ENCODE measurements at regions not wholly inside any gene's neighbourhood (a gene's known extent, or its start where the extent isn't known, plus 50 kb on each side); places are given as distances from the start of the nearest gene placed in this dataset.

- TF ChIP-seq REST (IDR thresholded peaks at IDR 0.05; ENCODE audit: insufficient read depth in 1 of 2, low read depth in 2 of 2, low read length in 2 of 2), result peak; percentile 74 to 83
These were observed 72.2 kb downstream of the PCMTD2 start for GRCh38 chr20:64327550-64328317.
